NCI-H1092 (cell line): ENCODE measurements at regions not wholly inside any gene's neighbourhood (a gene's known extent, or its start where the extent isn't known, plus 50 kb on each side); places are given as distances from the start of the nearest gene placed in this dataset.
"Not testable (repeated sequence)": the region's sequence is repeated elsewhere in the genome, so short reads cannot be mapped to it uniquely, and the experiment has no call there.

Source experiments
- DNase-seq: peaks from one replicate; lab custom pipeline; 2025; lab: John Stamatoyannopoulos, UW

- DNase-seq: no peak
These were observed 144.3 kb upstream of the SULF2 start for GRCh38 chr20:47929368-47930115.

- no peak for DNase-seq
These were observed 142.7 kb upstream of the SULF2 start for GRCh38 chr20:47927944-47928343.

GRCh38 chr20:47927385-47927851 is 142.1 kb upstream of the SULF2 start:
- DNase-seq: no peak

- no peak for DNase-seq
These were observed 141.4 kb upstream of the SULF2 start for GRCh38 chr20:47926731-47927130.

- no peak for DNase-seq
These were observed 140.3 kb upstream of the SULF2 start for GRCh38 chr20:47925593-47925992.

GRCh38 chr20:47922269-47922668 is 137.0 kb upstream of the SULF2 start:
- DNase-seq: no peak

GRCh38 chr20:47921829-47922228 is 136.5 kb upstream of the SULF2 start:
- DNase-seq: not testable (repeated sequence)

GRCh38 chr20:47921408-47921807 is 136.1 kb upstream of the SULF2 start:
- DNase-seq: no peak

GRCh38 chr20:47917549-47918070 is 132.3 kb upstream of the SULF2 start:
- no peak for DNase-seq

- DNase-seq: no peak
These were observed 130.2 kb upstream of the SULF2 start for GRCh38 chr20:47915495-47915894.

- DNase-seq: no peak
These were observed 129.5 kb upstream of the SULF2 start for GRCh38 chr20:47914792-47915191.

GRCh38 chr20:47912786-47913501 is 127.7 kb upstream of the SULF2 start:
- not testable (repeated sequence) for DNase-seq

GRCh38 chr20:47912165-47912564 is 126.9 kb upstream of the SULF2 start:
- not testable (repeated sequence) for DNase-seq

- not testable (repeated sequence) for DNase-seq
These were observed 124.6 kb upstream of the SULF2 start for GRCh38 chr20:47909696-47910369.

GRCh38 chr20:47908361-47909035 is 123.2 kb upstream of the SULF2 start:
- not testable (repeated sequence) for DNase-seq

- not testable (repeated sequence) for DNase-seq
These were observed 122.7 kb upstream of the SULF2 start for GRCh38 chr20:47907951-47908350.

- DNase-seq: no peak
These were observed 121.9 kb upstream of the SULF2 start for GRCh38 chr20:47907031-47907675.

GRCh38 chr20:47906348-47906660 is 121.0 kb upstream of the SULF2 start:
- no peak for DNase-seq

- DNase-seq: no peak
These were observed 120.5 kb upstream of the SULF2 start for GRCh38 chr20:47905628-47906347.

- not testable (repeated sequence) for DNase-seq
These were observed 117.7 kb upstream of the SULF2 start for GRCh38 chr20:47903009-47903408.

GRCh38 chr20:47899313-47899712 is 114.0 kb upstream of the SULF2 start:
- DNase-seq: not testable (repeated sequence)
